AG04450 (cell line): ENCODE measurements at regions not wholly inside any gene's neighbourhood (a gene's known extent, or its start where the extent isn't known, plus 50 kb on each side); places are given as distances from the start of the nearest gene placed in this dataset.

ENCODE experiments used
- CTCF ChIA-PET: fragments of 300-600, 350-600 bp; formaldehyde crosslinking; extraction: SDS; loops from one replicate; lab custom pipeline; 2022; ENCODE audit warnings: antibody characterized with exemption, inconsistent platforms; lab: Charles Lee
- POLR2A ChIA-PET: fragments of 350-600 bp; formaldehyde crosslinking; extraction: SDS; loops from one replicate; lab custom pipeline; 2021; ENCODE audit warnings: antibody characterized with exemption, inconsistent platforms; lab: Yijun Ruan, JAX
- DNase-seq: peaks from one replicate; pipeline ENCODE4 v3.0.0-alpha.2; 2011; ENCODE audit warnings: low read depth, low spot score
- H3K27ac ChIP-seq: one replicate; pipeline ENCODE4 v1.5.1; 2012; ENCODE audit warnings: low read depth, low read length, control low read depth
- H3K27me3 ChIP-seq: one replicate; pipeline ENCODE4 v1.6.0; 2012; ENCODE audit warnings: low read length; ENCODE audit not compliant: control insufficient read depth, insufficient read depth
- H3K4me3 ChIP-seq: 2 replicates; pipeline ENCODE4 v1.5.1; 2011; ENCODE audit warnings: mild to moderate bottlenecking, low read depth, low read length, control low read depth
- H3K9me3 ChIP-seq: 2 replicates; pipeline ENCODE4 v1.5.1; 2012; ENCODE audit warnings: low read length; ENCODE audit not compliant: control insufficient read depth, insufficient read depth
- CTCF ChIP-seq: IDR thresholded peaks from 2 replicates; pipeline ENCODE4 v1.5.1; 2011; ENCODE audit warnings: low read depth, low read length, control low read depth, inconsistent platforms

- TF ChIP-seq CTCF: no peak
These were observed 162.2 kb upstream of the STK32A start for GRCh38 chr5:147072622-147073021.

GRCh38 chr5:147073098-147073497 is 161.7 kb upstream of the STK32A start:
- H3K27ac ChIP-seq: no peak overlapping the region
- no peak for DNase-seq
- no peaks in the 10 kb centered on the region for H3K27me3 ChIP-seq
- ChIA-PET POLR2A (no interaction called here), CTCF (no interaction called here)
- no peak overlapping the region for H3K4me3 ChIP-seq
- H3K9me3 ChIP-seq: no peaks in the 10 kb centered on the region
- TF ChIP-seq CTCF: no peak

More at GRCh38 chr5:147072622-147073021, 162.2 kb upstream of the STK32A start:
- DNase-seq: no peak
- Histone ChIP-seq H3K27ac (no peak overlapping the region), H3K27me3 (no peaks in the 10 kb centered on the region), H3K9me3 (no peaks in the 10 kb centered on the region), H3K4me3 (no peak overlapping the region)
- ChIA-PET CTCF (no interaction called here), POLR2A (no interaction called here)

- Histone ChIP-seq H3K27ac (no peak overlapping the region), H3K4me3 (no peak overlapping the region), H3K9me3 (no peaks in the 10 kb centered on the region), H3K27me3 (no peaks in the 10 kb centered on the region)
- ChIA-PET POLR2A (no interaction called here), CTCF (no interaction called here)
- TF ChIP-seq CTCF: no peak
- no peak for DNase-seq
These were observed 159.6 kb upstream of the STK32A start for GRCh38 chr5:147075187-147075586.

GRCh38 chr5:147080391-147080790 is 154.4 kb upstream of the STK32A start:
- ChIA-PET CTCF (no interaction called here), POLR2A (no interaction called here)
- Histone ChIP-seq H3K27me3 (no peaks in the 10 kb centered on the region), H3K27ac (no peak overlapping the region), H3K9me3 (no peaks in the 10 kb centered on the region), H3K4me3 (no peak overlapping the region)
- no peak for DNase-seq
- no peak for TF ChIP-seq CTCF

- ChIA-PET POLR2A (no interaction called here), CTCF (no interaction called here)
- no peaks in the 10 kb centered on the region for H3K27me3 ChIP-seq
- no peak for TF ChIP-seq CTCF
- DNase-seq: no peak
- H3K9me3 ChIP-seq: no peaks in the 10 kb centered on the region
- H3K27ac ChIP-seq: no peak overlapping the region
- no peak overlapping the region for H3K4me3 ChIP-seq
These were observed 153.5 kb upstream of the STK32A start for GRCh38 chr5:147081311-147081764.
